HepG2 (cell line): ENCODE measurements at regions not wholly inside any gene's neighbourhood (a gene's known extent, or its start where the extent isn't known, plus 50 kb on each side); places are given as distances from the start of the nearest gene placed in this dataset.

Experiments
- ATAC-seq: fragments of 200-7000 bp; cut with Tn5 transposase; 3 replicates; pipeline ENCODE4 v1.9.1; 2020; ENCODE audit warnings: mild to moderate bottlenecking, moderate library complexity
- BruUV-seq: library from RNA; stranded (reverse); fragments of 400-500 nt; replicated peaks from 2 replicates; lab custom pipeline; 2021; lab: Mats Ljungman, UMichigan
- CTCF ChIA-PET: fragments of 300-600 bp; formaldehyde crosslinking; extraction: SDS; loops from one replicate; lab custom pipeline; 2021; ENCODE audit warnings: low total read pairs, inconsistent platforms, low intra/inter-chr PET ratio; lab: Yijun Ruan, JAX
- POLR2A ChIA-PET: fragments of 350-600 bp; sonication (Branson Sonifier 250); formaldehyde crosslinking; loops from one replicate; lab custom pipeline; 2020; ENCODE audit warnings: antibody characterized with exemption, inconsistent platforms; lab: Yijun Ruan, JAX
- DNase-seq: peaks from one replicate; pipeline ENCODE4 v3.0.0-alpha.2; 2015; ENCODE audit warnings: low spot score
- FAIRE-seq: peaks from 3 replicates; lab custom pipeline; 2011; peaks lifted over from hg19 to GRCh38; lab: Jason Lieb, UNC
- H2AFZ ChIP-seq: one replicate; pipeline ENCODE4 v1.6.1; 2011; ENCODE audit warnings: low read length, inconsistent platforms
- H3K27ac ChIP-seq: fragments of 300-600 bp; 3 replicates; pipeline ENCODE4 v1.8.0; 2011; ENCODE audit warnings: mixed run types, mild to moderate bottlenecking, mixed read lengths, low read length, inconsistent platforms; ENCODE audit not compliant: insufficient read depth; ENCODE audit errors: extremely low read length
- H3K27me3 ChIP-seq, 2 experiments: fragments of 200-600 bp in 1 of 2; 2 replicates in 1 of 2; 3 replicates in 1 of 2; pipeline versions ENCODE4 v1.6.0 to v1.8.0; 2011; ENCODE audit warnings: low read length in 2 of 2, mild to moderate bottlenecking in 2 of 2, moderate library complexity in 2 of 2, inconsistent platforms in 1 of 2; ENCODE audit not compliant: insufficient read depth in 2 of 2, control insufficient read depth in 1 of 2
- H3K36me3 ChIP-seq, 2 experiments: fragments of 200-600 bp in 1 of 2; replicated peaks in 1 of 2; 2 replicates in 1 of 2; 3 replicates in 1 of 2; pipeline versions ENCODE4 v1.5.1 to v1.8.0; 2011; ENCODE audit warnings: low read length in 2 of 2, inconsistent platforms in 1 of 2; ENCODE audit not compliant: insufficient read depth in 2 of 2, control insufficient read depth in 1 of 2
- H3K4me1 ChIP-seq: 2 replicates; pipeline ENCODE4 v1.5.1; 2012; ENCODE audit warnings: low read length, inconsistent platforms; ENCODE audit not compliant: insufficient read depth
- H3K4me2 ChIP-seq: 2 replicates; pipeline ENCODE4 v1.6.0; 2011; ENCODE audit warnings: low read depth, low read length, inconsistent platforms
- H3K4me3 ChIP-seq, 3 experiments: fragments of 200-600 bp in 1 of 3; sonication (generic), shearing (Covaris generic) in 1 of 3; replicated peaks in 1 of 3; 2 replicates each; pipeline ENCODE4 v1.5.1; 2011 to 2016; ENCODE audit warnings: low read length in 3 of 3, inconsistent platforms in 2 of 3, low read depth in 2 of 3, mild to moderate bottlenecking in 2 of 3, control low read depth in 1 of 3, mixed read lengths in 1 of 3; ENCODE audit not compliant: insufficient read depth in 1 of 3
- H3K79me2 ChIP-seq: one replicate; pipeline ENCODE4 v1.6.1; 2011; ENCODE audit warnings: low read length, inconsistent platforms; ENCODE audit not compliant: insufficient read depth
- H3K9ac ChIP-seq: 2 replicates; pipeline ENCODE4 v1.6.0; 2011; ENCODE audit warnings: mild to moderate bottlenecking, low read depth, low read length, inconsistent platforms; ENCODE audit not compliant: insufficient read depth
- H3K9me3 ChIP-seq: 2 replicates; pipeline ENCODE4 v1.5.1; 2012; ENCODE audit warnings: mild to moderate bottlenecking, low read length
- H4K20me1 ChIP-seq: 2 replicates; pipeline ENCODE4 v1.6.0; 2011; ENCODE audit warnings: inconsistent platforms, mild to moderate bottlenecking, low read length, moderate library complexity; ENCODE audit not compliant: insufficient read depth
- GATAD2A ChIP-seq: IDR thresholded peaks from 2 replicates; pipeline ENCODE4 v1.6.1; 2016
- MTERF4 ChIP-seq: sonication (generic); formaldehyde crosslinking; IDR thresholded peaks from 2 replicates; pipeline ENCODE4 v1.8.0; 2023; ENCODE audit warnings: mild to moderate bottlenecking, missing genetic modification reagents
- NBN ChIP-seq: fragments of 450-650 bp; conservative IDR thresholded peaks from 2 replicates; pipeline ENCODE4 v1.6.1; 2017
- RCOR2 ChIP-seq: IDR thresholded peaks from 2 replicates; pipeline ENCODE4 v1.6.1; 2016; ENCODE audit warnings: missing biosample characterization, missing genetic modification reagents
- RFX1 ChIP-seq: fragments of 450-650 bp; IDR thresholded peaks from 2 replicates; pipeline ENCODE4 v1.6.1; 2017
- TOE1 ChIP-seq: sonication (generic); formaldehyde crosslinking; IDR thresholded peaks from 2 replicates; pipeline ENCODE4 v1.4.0; 2020; ENCODE audit warnings: mild to moderate bottlenecking, missing genetic modification reagents
- XRCC5 ChIP-seq: fragments of 200-400 bp; formaldehyde crosslinking; optimal IDR thresholded peaks from 2 replicates; pipeline ENCODE3; 2017; ENCODE audit warnings: mild to moderate bottlenecking, low read length
- ZKSCAN5 ChIP-seq: sonication (generic); formaldehyde crosslinking; IDR thresholded peaks from 2 replicates; pipeline ENCODE4 v1.5.1; 2020; ENCODE audit warnings: mild to moderate bottlenecking, missing genetic modification reagents
- ZNF234 ChIP-seq: sonication (generic); formaldehyde crosslinking; conservative IDR thresholded peaks from 2 replicates; pipeline ENCODE4 v1.5.1; 2020; ENCODE audit warnings: mild to moderate bottlenecking, missing genetic modification reagents
- ZNF281 ChIP-seq: sonication (generic); formaldehyde crosslinking; IDR thresholded peaks from 2 replicates; pipeline ENCODE4 v1.4.0; 2020; ENCODE audit warnings: missing genetic modification reagents, borderline replicate concordance
- ZNF318 ChIP-seq: sonication (generic); formaldehyde crosslinking; IDR thresholded peaks from 2 replicates; pipeline ENCODE4 v1.4.0; 2020; ENCODE audit warnings: mild to moderate bottlenecking, missing genetic modification reagents
- ZNF850 ChIP-seq: sonication (generic); formaldehyde crosslinking; conservative IDR thresholded peaks from 2 replicates; pipeline ENCODE4 v1.9.0; 2021; ENCODE audit warnings: mild to moderate bottlenecking, missing genetic modification reagents
- WGBS: methylation state at CpG from one replicate; pipeline ENCODE4 v1.1.6; 2017; ENCODE audit warnings: low lambda C conversion rate; 5-methylcytosine and 5-hydroxymethylcytosine counted together
- in situ Hi-C: cut with HindIII; loops from 2 replicates; pipeline ENCODE4 v1.10.0; 2017; ENCODE audit warnings: low pct_unique_long_range_greater_than_20kb; ENCODE audit not compliant: extremely low pct_ligation_motif_present
- intact Hi-C: fragments of 100-400 bp; cut with micrococcal nuclease; formaldehyde crosslinking; loops from one replicate; pipeline ENCODE4 v1.10.0; 2022; ENCODE audit not compliant: unreplicated experiment
- TF ChIP-seq, protein P1 (sequence below): sonication (generic); formaldehyde crosslinking; IDR thresholded peaks from 2 replicates; pipeline ENCODE4 v1.5.0; 2020; ENCODE audit warnings: missing genetic modification reagents

DNA sequence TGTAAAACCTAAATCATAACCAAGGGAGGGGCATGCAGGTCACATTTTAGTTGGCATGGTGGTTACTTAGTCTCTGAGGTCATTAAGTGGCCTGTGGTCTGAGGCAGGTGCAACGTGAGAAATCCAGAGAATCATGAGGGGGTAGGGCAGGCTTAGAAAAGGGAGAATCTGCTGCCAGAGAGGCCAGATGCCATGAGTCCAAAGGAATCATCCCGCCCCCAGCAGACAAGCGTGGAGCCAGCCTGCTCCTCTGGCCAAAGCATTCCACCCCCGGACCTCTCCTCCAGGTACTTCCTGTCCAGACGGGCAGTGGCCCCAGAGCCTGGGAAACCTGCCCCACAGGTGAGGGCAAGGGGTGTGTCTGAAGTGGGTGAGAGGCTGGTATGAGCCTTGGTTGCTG lies 196.4 kb upstream of the ZNF32 start:
- FAIRE-seq (no peak), DNase-seq (no peak), ATAC-seq (no peak)
- Histone ChIP-seq H3K4me3 (no peak overlapping the region), H3K27ac (no peak overlapping the region), H3K4me1 (no peaks in the 10 kb centered on the region), H3K27me3 (peaks cover 0 to 10% of the 10 kb centered on the region in 2 experiments; a peak in 2 of 5 replicates), H3K36me3 (no peaks in the 10 kb centered on the region), H2AFZ (no peak overlapping the region), H3K79me2 (no peaks in the 10 kb centered on the region), H3K4me2 (no peak overlapping the region), H4K20me1 (no peaks in the 10 kb centered on the region), H3K9me3 (no peaks in the 10 kb centered on the region), H3K9ac (no peak overlapping the region)
- in situ Hi-C loops: no loop called here
- CTCF ChIA-PET: no interaction called here
- POLR2A ChIA-PET: no interaction called here
- BruUV-seq: no TSS peak
- intact Hi-C loops: no loop called here
- WGBS: 30% methylated on average over 3 of the region's 5 CpGs
- TF ChIP-seq RCOR2 (CRISPR knock-in tag) (no peak), GATAD2A (CRISPR knock-in tag) (no peak), TOE1 (CRISPR knock-in tag) (no peak), RFX1 (no peak), ZNF318 (CRISPR knock-in tag) (no peak), MTERF4 (CRISPR knock-in tag) (no peak), XRCC5 (no peak), ZNF281 (no peak), ZNF234 (CRISPR knock-in tag) (no peak), ZKSCAN5 (CRISPR knock-in tag) (no peak), ZNF850 (CRISPR knock-in tag) (no peak), NBN (no peak)
- TF ChIP-seq, protein P1, sequence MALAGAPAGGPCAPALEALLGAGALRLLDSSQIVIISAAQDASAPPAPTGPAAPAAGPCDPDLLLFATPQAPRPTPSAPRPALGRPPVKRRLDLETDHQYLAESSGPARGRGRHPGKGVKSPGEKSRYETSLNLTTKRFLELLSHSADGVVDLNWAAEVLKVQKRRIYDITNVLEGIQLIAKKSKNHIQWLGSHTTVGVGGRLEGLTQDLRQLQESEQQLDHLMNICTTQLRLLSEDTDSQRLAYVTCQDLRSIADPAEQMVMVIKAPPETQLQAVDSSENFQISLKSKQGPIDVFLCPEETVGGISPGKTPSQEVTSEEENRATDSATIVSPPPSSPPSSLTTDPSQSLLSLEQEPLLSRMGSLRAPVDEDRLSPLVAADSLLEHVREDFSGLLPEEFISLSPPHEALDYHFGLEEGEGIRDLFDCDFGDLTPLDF (CRISPR knock-in tag): no peak
